Neuron (in vitro differentiated cells): ENCODE measurements at regions not wholly inside any gene's neighbourhood (a gene's known extent, or its start where the extent isn't known, plus 50 kb on each side); places are given as distances from the start of the nearest gene placed in this dataset.

Source experiments
- H2AFZ ChIP-seq: one replicate; pipeline ENCODE4 v1.6.1; 2013; ENCODE audit warnings: low read depth, mild to moderate bottlenecking, inconsistent platforms, low read length, moderate library complexity
- H3K27me3 ChIP-seq: one replicate; pipeline ENCODE4 v1.6.1; 2013; ENCODE audit warnings: low read length; ENCODE audit not compliant: insufficient read depth
- H3K36me3 ChIP-seq: one replicate; pipeline ENCODE4 v1.6.1; 2013; ENCODE audit warnings: low read length; ENCODE audit not compliant: insufficient read depth
- H3K4me1 ChIP-seq: one replicate; pipeline ENCODE4 v1.6.1; 2013; ENCODE audit warnings: low read length; ENCODE audit not compliant: insufficient read depth
- H3K4me3 ChIP-seq: 2 replicates; pipeline ENCODE4 v1.5.1; 2013; ENCODE audit warnings: mild to moderate bottlenecking, low read length, moderate library complexity
- H3K9me3 ChIP-seq: one replicate; pipeline ENCODE4 v1.6.1; 2013; ENCODE audit warnings: low read length

GRCh38 chrX:131724292-131724691 is 180.4 kb downstream of the OR13H1 start:
- Histone ChIP-seq H3K4me1 (peaks cover 2% of the 10 kb centered on the region), H3K36me3 (peaks cover 9% of the 10 kb centered on the region), H3K4me3 (no peak overlapping the region), H3K27me3 (peaks cover 6% of the 10 kb centered on the region), H2AFZ (no peak overlapping the region), H3K9me3 (peaks cover 7% of the 10 kb centered on the region)

GRCh38 chrX:131725001-131725654 is 181.3 kb downstream of the OR13H1 start:
- H3K9me3 ChIP-seq, result peaks cover 7% of the 10 kb centered on the region

GRCh38 chrX:131727778-131728177 is 183.9 kb downstream of the OR13H1 start:
- peaks cover 6% of the 10 kb centered on the region for H3K9me3 ChIP-seq
- peaks cover 2% of the 10 kb centered on the region for H3K4me1 ChIP-seq
- no peak overlapping the region for H2AFZ ChIP-seq
- H3K4me3 ChIP-seq, result no peak overlapping the region
- H3K36me3 ChIP-seq, result no peaks in the 10 kb centered on the region
- no peaks in the 10 kb centered on the region for H3K27me3 ChIP-seq

More at GRCh38 chrX:131725001-131725654, 181.3 kb downstream of the OR13H1 start:
- H3K27me3 ChIP-seq, result peaks cover 6% of the 10 kb centered on the region
- peaks cover 2% of the 10 kb centered on the region for H3K4me1 ChIP-seq
- no peak overlapping the region for H3K4me3 ChIP-seq
- peaks cover 8% of the 10 kb centered on the region for H3K36me3 ChIP-seq
- no peak overlapping the region for H2AFZ ChIP-seq

GRCh38 chrX:131728295-131729145 is 184.6 kb downstream of the OR13H1 start:
- H3K4me1 ChIP-seq, result peaks cover 2% of the 10 kb centered on the region
- no peaks in the 10 kb centered on the region for H3K36me3 ChIP-seq
- H3K4me3 ChIP-seq, result peak overlapping the region; percentile 60
- no peaks in the 10 kb centered on the region for H3K27me3 ChIP-seq
- no peak overlapping the region for H2AFZ ChIP-seq
- H3K9me3 ChIP-seq, result peaks cover 6% of the 10 kb centered on the region

- Histone ChIP-seq H3K27me3 (no peaks in the 10 kb centered on the region), H3K4me1 (peaks cover 2% of the 10 kb centered on the region), H2AFZ (peak overlapping the region; percentile 79), H3K9me3 (peaks cover 5% of the 10 kb centered on the region), H3K4me3 (peak overlapping the region; percentile 60), H3K36me3 (peaks cover 4% of the 10 kb centered on the region)
Measured at GRCh38 chrX:131729295-131729694, 185.4 kb downstream of the OR13H1 start.

GRCh38 chrX:131734621-131735020 is 190.7 kb downstream of the OR13H1 start:
- H3K27me3 ChIP-seq, result no peaks in the 10 kb centered on the region
- H2AFZ ChIP-seq, result no peak overlapping the region
- H3K4me3 ChIP-seq, result peak overlapping the region; percentile 37
- peaks cover 3% of the 10 kb centered on the region for H3K9me3 ChIP-seq
- peaks cover 7% of the 10 kb centered on the region for H3K36me3 ChIP-seq
- H3K4me1 ChIP-seq, result no peaks in the 10 kb centered on the region

- H3K4me3 ChIP-seq, result peak overlapping the region; percentile 37
- peaks cover 7% of the 10 kb centered on the region for H3K36me3 ChIP-seq
- H2AFZ ChIP-seq, result no peak overlapping the region
- no peaks in the 10 kb centered on the region for H3K4me1 ChIP-seq
- H3K9me3 ChIP-seq, result peaks cover 4% of the 10 kb centered on the region
- H3K27me3 ChIP-seq, result no peaks in the 10 kb centered on the region
Measured at GRCh38 chrX:131735127-131735526, 191.3 kb downstream of the OR13H1 start.

- Histone ChIP-seq H3K27me3 (no peaks in the 10 kb centered on the region), H3K4me1 (no peaks in the 10 kb centered on the region), H3K4me3 (no peak overlapping the region), H3K36me3 (peaks cover 6% of the 10 kb centered on the region), H3K9me3 (peaks cover 9% of the 10 kb centered on the region), H2AFZ (no peak overlapping the region)
Measured at GRCh38 chrX:131739823-131740222, 195.9 kb downstream of the OR13H1 start.

- Histone ChIP-seq H3K4me3 (peak overlapping the region; percentile 55), H2AFZ (peak overlapping the region; percentile 29), H3K4me1 (peaks cover 3% of the 10 kb centered on the region), H3K27me3 (no peaks in the 10 kb centered on the region), H3K9me3 (peaks cover 9% of the 10 kb centered on the region), H3K36me3 (peaks cover 10% of the 10 kb centered on the region)
Measured at GRCh38 chrX:131741103-131741581, 197.3 kb downstream of the OR13H1 start.

- peak overlapping the region; percentile 47 for H3K4me3 ChIP-seq
- peaks cover 35% of the 10 kb centered on the region for H3K36me3 ChIP-seq
- H3K27me3 ChIP-seq, result no peaks in the 10 kb centered on the region
- peaks cover 5% of the 10 kb centered on the region for H3K9me3 ChIP-seq
- H2AFZ ChIP-seq, result peak overlapping the region; percentile 80
- peaks cover 4% of the 10 kb centered on the region for H3K4me1 ChIP-seq
Measured at GRCh38 chrX:131745942-131746489, 202.1 kb downstream of the OR13H1 start.

GRCh38 chrX:131746491-131746968 is 202.7 kb downstream of the OR13H1 start:
- peaks cover 4% of the 10 kb centered on the region for H3K4me1 ChIP-seq
- no peaks in the 10 kb centered on the region for H3K27me3 ChIP-seq
- H3K36me3 ChIP-seq, result peaks cover 37% of the 10 kb centered on the region
- peaks cover 5% of the 10 kb centered on the region for H3K9me3 ChIP-seq
- H2AFZ ChIP-seq, result peak overlapping the region; percentile 80
- peak overlapping the region; percentile 47 for H3K4me3 ChIP-seq

- Histone ChIP-seq H3K9me3 (peaks cover 2% of the 10 kb centered on the region), H3K27me3 (no peaks in the 10 kb centered on the region), H3K36me3 (peaks cover 39% of the 10 kb centered on the region), H2AFZ (peak overlapping the region; percentile 1), H3K4me1 (peaks cover 4% of the 10 kb centered on the region), H3K4me3 (peak overlapping the region; percentile 47)
Measured at GRCh38 chrX:131747173-131747572, 203.3 kb downstream of the OR13H1 start.
